ENCODE measurements at regions not wholly inside any gene's neighbourhood (a gene's known extent, or its start where the extent isn't known, plus 50 kb on each side); places are given as distances from the start of the nearest gene placed in this dataset.

DNA sequence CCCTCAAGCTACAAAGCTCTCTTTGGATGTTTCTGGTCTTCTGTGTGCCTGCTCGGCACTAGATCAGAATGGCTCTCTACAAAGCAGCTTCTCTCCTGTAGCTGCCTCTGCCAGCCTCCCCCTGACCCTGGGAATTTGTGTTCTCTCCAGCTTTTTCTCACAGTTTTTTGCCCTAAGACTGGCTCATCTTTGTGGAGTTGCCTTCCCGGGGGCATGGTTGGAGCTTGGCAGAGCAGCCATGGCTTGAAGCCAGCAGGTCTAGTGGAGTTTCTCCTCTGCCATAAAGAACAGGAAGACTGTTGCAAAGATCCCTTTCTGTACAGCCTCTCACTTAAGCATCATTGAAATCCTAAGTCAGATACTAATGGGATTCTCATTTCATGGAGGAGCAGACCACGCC is 163.3 kb upstream of the MAMLD1 start:
- TF ChIP-seq, protein P1, sequence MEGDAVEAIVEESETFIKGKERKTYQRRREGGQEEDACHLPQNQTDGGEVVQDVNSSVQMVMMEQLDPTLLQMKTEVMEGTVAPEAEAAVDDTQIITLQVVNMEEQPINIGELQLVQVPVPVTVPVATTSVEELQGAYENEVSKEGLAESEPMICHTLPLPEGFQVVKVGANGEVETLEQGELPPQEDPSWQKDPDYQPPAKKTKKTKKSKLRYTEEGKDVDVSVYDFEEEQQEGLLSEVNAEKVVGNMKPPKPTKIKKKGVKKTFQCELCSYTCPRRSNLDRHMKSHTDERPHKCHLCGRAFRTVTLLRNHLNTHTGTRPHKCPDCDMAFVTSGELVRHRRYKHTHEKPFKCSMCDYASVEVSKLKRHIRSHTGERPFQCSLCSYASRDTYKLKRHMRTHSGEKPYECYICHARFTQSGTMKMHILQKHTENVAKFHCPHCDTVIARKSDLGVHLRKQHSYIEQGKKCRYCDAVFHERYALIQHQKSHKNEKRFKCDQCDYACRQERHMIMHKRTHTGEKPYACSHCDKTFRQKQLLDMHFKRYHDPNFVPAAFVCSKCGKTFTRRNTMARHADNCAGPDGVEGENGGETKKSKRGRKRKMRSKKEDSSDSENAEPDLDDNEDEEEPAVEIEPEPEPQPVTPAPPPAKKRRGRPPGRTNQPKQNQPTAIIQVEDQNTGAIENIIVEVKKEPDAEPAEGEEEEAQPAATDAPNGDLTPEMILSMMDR (conservative IDR thresholded peaks at IDR 0.05; ENCODE audit: low read depth, low read length), result no peak
- TF ChIP-seq EZH2 (IDR thresholded peaks at IDR 0.05; ENCODE audit: low read length, unreplicated experiment), result no peak
- TF ChIP-seq EZH2phosphoT487 (IDR thresholded peaks at IDR 0.05; ENCODE audit: borderline replicate concordance, low read length), result no peak

Measured in PC-3 (cell line).